ENCODE measurements at regions not wholly inside any gene's neighbourhood (a gene's known extent, or its start where the extent isn't known, plus 50 kb on each side); places are given as distances from the start of the nearest gene placed in this dataset.

DNA sequence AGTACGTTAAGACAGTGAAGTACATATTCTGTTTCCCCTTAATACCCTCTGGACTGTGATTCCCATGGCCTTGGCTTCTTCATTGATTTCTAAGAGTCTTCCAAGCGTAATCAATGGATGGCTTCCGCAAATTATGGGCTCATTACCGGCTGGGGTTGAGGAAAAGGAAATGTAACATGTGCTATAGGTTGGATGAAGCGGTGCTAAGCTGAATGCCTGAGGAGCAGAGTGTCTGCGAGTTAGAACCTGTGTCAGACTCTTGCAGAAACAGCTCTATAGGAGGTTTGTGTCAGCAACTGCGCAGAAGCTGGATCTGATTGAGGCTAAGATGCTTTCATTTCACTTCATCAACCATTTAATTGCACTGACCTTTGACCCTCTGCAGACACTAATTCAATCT lies 114.3 kb upstream of the CDH18 start:
- DNase-seq (ENCODE audit: low spot score): no peak
- H3K9me3 ChIP-seq (ENCODE audit: low read length): no peaks in the 10 kb centered on the region
- H2AFZ ChIP-seq (ENCODE audit: low read length): no peak overlapping the region
- POLR2A ChIA-PET: no interaction called here
- TF ChIP-seq EZH2phosphoT487 (IDR thresholded peaks at IDR 0.05; ENCODE audit: borderline replicate concordance, low read depth, low read length): no peak
- TF ChIP-seq, protein P1, sequence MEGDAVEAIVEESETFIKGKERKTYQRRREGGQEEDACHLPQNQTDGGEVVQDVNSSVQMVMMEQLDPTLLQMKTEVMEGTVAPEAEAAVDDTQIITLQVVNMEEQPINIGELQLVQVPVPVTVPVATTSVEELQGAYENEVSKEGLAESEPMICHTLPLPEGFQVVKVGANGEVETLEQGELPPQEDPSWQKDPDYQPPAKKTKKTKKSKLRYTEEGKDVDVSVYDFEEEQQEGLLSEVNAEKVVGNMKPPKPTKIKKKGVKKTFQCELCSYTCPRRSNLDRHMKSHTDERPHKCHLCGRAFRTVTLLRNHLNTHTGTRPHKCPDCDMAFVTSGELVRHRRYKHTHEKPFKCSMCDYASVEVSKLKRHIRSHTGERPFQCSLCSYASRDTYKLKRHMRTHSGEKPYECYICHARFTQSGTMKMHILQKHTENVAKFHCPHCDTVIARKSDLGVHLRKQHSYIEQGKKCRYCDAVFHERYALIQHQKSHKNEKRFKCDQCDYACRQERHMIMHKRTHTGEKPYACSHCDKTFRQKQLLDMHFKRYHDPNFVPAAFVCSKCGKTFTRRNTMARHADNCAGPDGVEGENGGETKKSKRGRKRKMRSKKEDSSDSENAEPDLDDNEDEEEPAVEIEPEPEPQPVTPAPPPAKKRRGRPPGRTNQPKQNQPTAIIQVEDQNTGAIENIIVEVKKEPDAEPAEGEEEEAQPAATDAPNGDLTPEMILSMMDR (conservative IDR thresholded peaks at IDR 0.05; ENCODE audit: low read length): no peak
- no peak overlapping the region for H3K4me3 ChIP-seq (ENCODE audit: low read depth, low read length, poor library complexity, severe bottlenecking)
- H3K9me2 ChIP-seq (ENCODE audit: insufficient read depth, low read length): no peaks in the 10 kb centered on the region
- no peaks in the 10 kb centered on the region for H3K79me2 ChIP-seq (ENCODE audit: insufficient read depth, low read depth, low read length)
- CTCF ChIA-PET (ENCODE audit: unreplicated experiment): interaction anchor here (0.5 kb wide), 1 partner anchor 394 kb away, joined by 3 read pairs; no protein-coding TSS in a partner anchor
- no peak overlapping the region for H3K4me2 ChIP-seq (ENCODE audit: low read length)
- no peaks in the 10 kb centered on the region for H3K4me1 ChIP-seq (ENCODE audit: insufficient read depth, low read length, poor library complexity, severe bottlenecking)
- H3K27ac ChIP-seq (ENCODE audit: low read depth, low read length, poor library complexity, severe bottlenecking): no peak overlapping the region
- intact Hi-C loops (cut with micrococcal nuclease; ENCODE audit: unreplicated experiment): no loop called here
- no peaks in the 10 kb centered on the region for H3K36me3 ChIP-seq (ENCODE audit: insufficient read depth, low read length)
- no peaks in the 10 kb centered on the region for H4K20me1 ChIP-seq (ENCODE audit: insufficient read depth, low read length)
- no TSS peak for BruUV-seq (replicated peaks)

DNA sequence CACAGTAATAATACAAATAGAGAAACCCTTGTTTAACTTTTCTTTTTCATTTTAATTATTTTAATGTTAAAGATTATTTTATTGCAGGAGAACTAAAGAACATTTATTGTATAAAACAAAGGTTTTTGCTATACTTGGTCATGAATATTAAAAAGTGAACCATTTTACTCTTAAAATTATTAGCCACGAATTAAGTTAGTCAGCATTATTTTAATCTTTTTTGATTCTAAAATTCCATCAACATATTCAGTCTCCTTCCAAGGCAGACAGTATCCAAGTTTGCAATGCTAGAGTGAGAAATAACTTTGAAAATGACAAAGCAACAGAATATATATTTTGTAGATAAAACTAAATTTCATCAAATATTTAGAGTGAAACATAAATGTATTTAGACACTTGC lies 110.7 kb upstream of the CDH18 start:
- no peak overlapping the region for H3K27ac ChIP-seq (ENCODE audit: low read depth, low read length, poor library complexity, severe bottlenecking)
- POLR2A ChIA-PET: no interaction called here
- H3K9me3 ChIP-seq (ENCODE audit: low read length): no peaks in the 10 kb centered on the region
- H3K9me2 ChIP-seq (ENCODE audit: insufficient read depth, low read length): no peaks in the 10 kb centered on the region
- H3K4me3 ChIP-seq (ENCODE audit: low read depth, low read length, poor library complexity, severe bottlenecking): no peak overlapping the region
- DNase-seq (ENCODE audit: low spot score): no peak
- H3K36me3 ChIP-seq (ENCODE audit: insufficient read depth, low read length): no peaks in the 10 kb centered on the region
- H3K4me1 ChIP-seq (ENCODE audit: insufficient read depth, low read length, poor library complexity, severe bottlenecking): no peaks in the 10 kb centered on the region
- no peak overlapping the region for H2AFZ ChIP-seq (ENCODE audit: low read length)
- CTCF ChIA-PET (ENCODE audit: unreplicated experiment): no interaction called here
- intact Hi-C loops (cut with micrococcal nuclease; ENCODE audit: unreplicated experiment): no loop called here
- no peaks in the 10 kb centered on the region for H3K79me2 ChIP-seq (ENCODE audit: insufficient read depth, low read depth, low read length)
- no TSS peak for BruUV-seq (replicated peaks)
- no peak for TF ChIP-seq EZH2phosphoT487 (IDR thresholded peaks at IDR 0.05; ENCODE audit: borderline replicate concordance, low read depth, low read length)
- TF ChIP-seq, protein P1 (conservative IDR thresholded peaks at IDR 0.05; ENCODE audit: low read length): no peak
- H4K20me1 ChIP-seq (ENCODE audit: insufficient read depth, low read length): no peaks in the 10 kb centered on the region
- H3K4me2 ChIP-seq (ENCODE audit: low read length): no peak overlapping the region

DNA sequence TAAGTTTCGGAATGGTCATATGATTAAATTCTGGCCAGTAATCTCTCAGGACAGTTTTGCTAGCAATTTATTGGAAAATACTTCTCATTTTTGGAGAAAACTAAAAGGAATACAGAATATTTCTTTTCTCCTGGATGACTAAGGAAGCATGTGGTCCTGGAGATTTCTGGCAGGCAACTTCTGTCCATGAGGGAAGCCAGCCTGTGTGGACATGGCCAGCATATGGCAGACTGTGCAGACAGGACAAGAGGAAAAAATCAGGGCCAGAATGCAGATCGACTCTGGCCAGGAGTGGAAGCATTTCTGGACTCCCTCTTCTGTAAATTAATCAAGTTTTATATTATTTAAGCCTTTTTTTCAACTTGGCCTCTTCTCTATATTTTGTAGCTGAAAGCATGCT lies 100.4 kb upstream of the CDH18 start:
- no TSS peak for BruUV-seq (replicated peaks)
- TF ChIP-seq, protein P1 (conservative IDR thresholded peaks at IDR 0.05; ENCODE audit: low read length): no peak
- TF ChIP-seq EZH2phosphoT487 (IDR thresholded peaks at IDR 0.05; ENCODE audit: borderline replicate concordance, low read depth, low read length): no peak

More for the DNA sequence above, 100.4 kb upstream of the CDH18 start:
- H4K20me1 ChIP-seq (ENCODE audit: insufficient read depth, low read length): no peaks in the 10 kb centered on the region
- CTCF ChIA-PET (ENCODE audit: unreplicated experiment): no interaction called here
- H3K9me3 ChIP-seq (ENCODE audit: low read length): no peaks in the 10 kb centered on the region
- H3K36me3 ChIP-seq (ENCODE audit: insufficient read depth, low read length): no peaks in the 10 kb centered on the region
- no peak overlapping the region for H2AFZ ChIP-seq (ENCODE audit: low read length)
- H3K27ac ChIP-seq (ENCODE audit: low read depth, low read length, poor library complexity, severe bottlenecking): no peak overlapping the region
- no peak overlapping the region for H3K4me3 ChIP-seq (ENCODE audit: low read depth, low read length, poor library complexity, severe bottlenecking)
- H3K9me2 ChIP-seq (ENCODE audit: insufficient read depth, low read length): no peaks in the 10 kb centered on the region
- no peaks in the 10 kb centered on the region for H3K4me1 ChIP-seq (ENCODE audit: insufficient read depth, low read length, poor library complexity, severe bottlenecking)
- intact Hi-C loops (cut with micrococcal nuclease; ENCODE audit: unreplicated experiment): no loop called here
- no peaks in the 10 kb centered on the region for H3K79me2 ChIP-seq (ENCODE audit: insufficient read depth, low read depth, low read length)
- DNase-seq (ENCODE audit: low spot score): no peak
- H3K4me2 ChIP-seq (ENCODE audit: low read length): no peak overlapping the region
- POLR2A ChIA-PET: no interaction called here

Data from OCI-LY7 (cell line).